IgD-negative memory B cell (primary cell): ENCODE measurements at regions not wholly inside any gene's neighbourhood (a gene's known extent, or its start where the extent isn't known, plus 50 kb on each side); places are given as distances from the start of the nearest gene placed in this dataset.
"Not testable (repeated sequence)": the region's sequence is repeated elsewhere in the genome, so short reads cannot be mapped to it uniquely, and the experiment has no call there.

Experiments
- H3K27ac Mint-ChIP-seq, 3 donors: one replicate each; pipeline ENCODE4 v1.8.0; 2020 to 2022; ENCODE audit warnings: mild to moderate bottlenecking in 3 of 3, mixed read lengths in 3 of 3, moderate library complexity in 1 of 3
- H3K27me3 Mint-ChIP-seq: one replicate; pipeline ENCODE4 v1.8.0; 2021; ENCODE audit warnings: mixed read lengths
- H3K36me3 Mint-ChIP-seq: one replicate; pipeline ENCODE4 v1.8.0; 2020; ENCODE audit warnings: mild to moderate bottlenecking, mixed read lengths
- H3K4me1 Mint-ChIP-seq, 3 donors: one replicate each; pipeline ENCODE4 v1.8.0; 2020 to 2022; ENCODE audit warnings: mixed read lengths in 3 of 3, mild to moderate bottlenecking in 1 of 3
- H3K4me3 Mint-ChIP-seq, 4 donors: one replicate each; pipeline ENCODE4 v1.8.0; 2020 to 2022; ENCODE audit warnings: mild to moderate bottlenecking in 4 of 4, mixed read lengths in 4 of 4, moderate library complexity in 3 of 4
- H3K9me3 Mint-ChIP-seq, 3 donors: one replicate each; pipeline ENCODE4 v1.8.0; 2020 to 2021; ENCODE audit warnings: mixed read lengths in 3 of 3, mild to moderate bottlenecking in 1 of 3

- Mint-ChIP-seq H3K36me3 (no peaks in the 10 kb centered on the region), H3K27me3 (no peaks in the 10 kb centered on the region), H3K4me1 (no peaks in the 10 kb centered on the region), H3K9me3 (peaks cover 6 to 15% (median 10%) of the 10 kb centered on the region in 3 donors), H3K27ac (no peak overlapping the region), H3K4me3 (peak overlapping the region in 1 of 4 donors; percentile 23)
Observed at GRCh38 chr4:13678186-13678924, 50.8 kb upstream of the BOD1L1 start.

- no peak overlapping the region for H3K27ac Mint-ChIP-seq
- H3K27me3 Mint-ChIP-seq: peaks cover under 1% of the 10 kb centered on the region
- H3K4me3 Mint-ChIP-seq: no peak overlapping the region
- H3K9me3 Mint-ChIP-seq: peaks cover 8 to 21% (median 15%) of the 10 kb centered on the region in 3 donors
- no peaks in the 10 kb centered on the region for H3K4me1 Mint-ChIP-seq
- peaks cover 1% of the 10 kb centered on the region for H3K36me3 Mint-ChIP-seq
Observed at GRCh38 chr4:13681570-13681969, 54.0 kb upstream of the BOD1L1 start.

GRCh38 chr4:13694256-13694655 lies 66.7 kb upstream of the BOD1L1 start:
- Mint-ChIP-seq H3K4me3 (no peak overlapping the region), H3K36me3 (no peaks in the 10 kb centered on the region), H3K9me3 (peaks cover 3 to 16% (median 4%) of the 10 kb centered on the region in 3 donors)

GRCh38 chr4:13698296-13698695 lies 70.8 kb upstream of the BOD1L1 start:
- Mint-ChIP-seq H3K36me3 (no peaks in the 10 kb centered on the region), H3K27ac (no peak overlapping the region), H3K4me1 (no peaks in the 10 kb centered on the region), H3K27me3 (peaks cover 3% of the 10 kb centered on the region), H3K9me3 (peaks cover 0 to 2% (median 2%) of the 10 kb centered on the region in 3 donors), H3K4me3 (no peak overlapping the region)

More at GRCh38 chr4:13694256-13694655, 66.7 kb upstream of the BOD1L1 start:
- H3K27ac Mint-ChIP-seq: no peak overlapping the region
- H3K4me1 Mint-ChIP-seq: peaks cover 0 to 1% (median 0%) of the 10 kb centered on the region in 3 donors
- peaks cover 4% of the 10 kb centered on the region for H3K27me3 Mint-ChIP-seq

GRCh38 chr4:13700021-13700857 lies 72.7 kb upstream of the BOD1L1 start:
- Mint-ChIP-seq H3K9me3 (peaks cover 0 to 2% (median 0%) of the 10 kb centered on the region in 3 donors), H3K27ac (no peak overlapping the region), H3K36me3 (no peaks in the 10 kb centered on the region), H3K27me3 (peaks cover 4% of the 10 kb centered on the region), H3K4me3 (no peak overlapping the region), H3K4me1 (peaks cover 0 to 6% (median 0%) of the 10 kb centered on the region in 3 donors)

- not testable (repeated sequence) for H3K36me3 Mint-ChIP-seq, H3K9me3 Mint-ChIP-seq, H3K4me3 Mint-ChIP-seq, H3K4me1 Mint-ChIP-seq, H3K27ac Mint-ChIP-seq, H3K27me3 Mint-ChIP-seq
Observed at GRCh38 chr4:13700858-13701140, 73.3 kb upstream of the BOD1L1 start.

- peaks cover 4% of the 10 kb centered on the region for H3K27me3 Mint-ChIP-seq
- H3K36me3 Mint-ChIP-seq: no peaks in the 10 kb centered on the region
- no peak overlapping the region for H3K4me3 Mint-ChIP-seq
- no peak overlapping the region for H3K27ac Mint-ChIP-seq
- H3K4me1 Mint-ChIP-seq: peaks cover 0 to 9% (median 2%) of the 10 kb centered on the region in 3 donors
- peaks cover 0 to 2% (median 0%) of the 10 kb centered on the region in 3 donors for H3K9me3 Mint-ChIP-seq
Observed at GRCh38 chr4:13701937-13702446, 74.5 kb upstream of the BOD1L1 start.

GRCh38 chr4:13703096-13703495 lies 75.6 kb upstream of the BOD1L1 start:
- Mint-ChIP-seq H3K4me1 (peaks cover 0 to 9% (median 2%) of the 10 kb centered on the region in 3 donors), H3K9me3 (peaks cover 0 to 2% (median 0%) of the 10 kb centered on the region in 3 donors), H3K27ac (no peak overlapping the region), H3K4me3 (no peak overlapping the region), H3K36me3 (no peaks in the 10 kb centered on the region), H3K27me3 (peaks cover 3% of the 10 kb centered on the region)

- peaks cover 0 to 9% (median 2%) of the 10 kb centered on the region in 3 donors for H3K4me1 Mint-ChIP-seq
Observed at GRCh38 chr4:13704035-13704434, 76.5 kb upstream of the BOD1L1 start.

GRCh38 chr4:13704761-13705160 lies 77.2 kb upstream of the BOD1L1 start:
- H3K36me3 Mint-ChIP-seq: no peaks in the 10 kb centered on the region
- H3K4me3 Mint-ChIP-seq: no peak overlapping the region
- H3K9me3 Mint-ChIP-seq: peaks cover 0 to 2% (median 0%) of the 10 kb centered on the region in 3 donors
- H3K4me1 Mint-ChIP-seq: peaks cover 0 to 9% (median 2%) of the 10 kb centered on the region in 3 donors
- H3K27me3 Mint-ChIP-seq: peaks cover 3% of the 10 kb centered on the region
- no peak overlapping the region for H3K27ac Mint-ChIP-seq

More at GRCh38 chr4:13704035-13704434, 76.5 kb upstream of the BOD1L1 start:
- H3K36me3 Mint-ChIP-seq: no peaks in the 10 kb centered on the region
- no peak overlapping the region for H3K27ac Mint-ChIP-seq
- peaks cover 3% of the 10 kb centered on the region for H3K27me3 Mint-ChIP-seq
- H3K9me3 Mint-ChIP-seq: peaks cover 0 to 2% (median 0%) of the 10 kb centered on the region in 3 donors
- no peak overlapping the region for H3K4me3 Mint-ChIP-seq

GRCh38 chr4:13705521-13706041 lies 78.1 kb upstream of the BOD1L1 start:
- peaks cover 2% of the 10 kb centered on the region for H3K27me3 Mint-ChIP-seq
- H3K36me3 Mint-ChIP-seq: no peaks in the 10 kb centered on the region
- H3K9me3 Mint-ChIP-seq: peaks cover 0 to 1% (median 0%) of the 10 kb centered on the region in 3 donors
- peaks cover 0 to 9% (median 2%) of the 10 kb centered on the region in 3 donors for H3K4me1 Mint-ChIP-seq
- no peak overlapping the region for H3K27ac Mint-ChIP-seq
- no peak overlapping the region for H3K4me3 Mint-ChIP-seq

GRCh38 chr4:13706120-13706519 lies 78.6 kb upstream of the BOD1L1 start:
- peak overlapping the region in 1 of 3 donors; percentile 25 for H3K27ac Mint-ChIP-seq
- H3K36me3 Mint-ChIP-seq: no peaks in the 10 kb centered on the region
- peaks cover 2% of the 10 kb centered on the region for H3K27me3 Mint-ChIP-seq
- peaks cover 0 to 1% (median 0%) of the 10 kb centered on the region in 3 donors for H3K9me3 Mint-ChIP-seq
- no peak overlapping the region for H3K4me3 Mint-ChIP-seq
- H3K4me1 Mint-ChIP-seq: peaks cover 0 to 9% (median 2%) of the 10 kb centered on the region in 3 donors

GRCh38 chr4:13706716-13707115 lies 79.2 kb upstream of the BOD1L1 start:
- Mint-ChIP-seq H3K27me3 (peaks cover 2% of the 10 kb centered on the region), H3K9me3 (peaks cover 0 to 1% (median 0%) of the 10 kb centered on the region in 3 donors), H3K4me3 (no peak overlapping the region), H3K36me3 (no peaks in the 10 kb centered on the region), H3K27ac (no peak overlapping the region), H3K4me1 (peaks cover 0 to 9% (median 2%) of the 10 kb centered on the region in 3 donors)

- Mint-ChIP-seq H3K4me1 (peaks cover 0 to 4% (median 3%) of the 10 kb centered on the region in 3 donors), H3K27me3 (no peaks in the 10 kb centered on the region), H3K4me3 (no peak overlapping the region), H3K36me3 (no peaks in the 10 kb centered on the region), H3K27ac (no peak overlapping the region), H3K9me3 (peaks cover 0 to 1% (median 0%) of the 10 kb centered on the region in 3 donors)
Observed at GRCh38 chr4:13710246-13710885, 82.8 kb upstream of the BOD1L1 start.
